DOHH2 (cell line): ENCODE measurements at regions not wholly inside any gene's neighbourhood (a gene's known extent, or its start where the extent isn't known, plus 50 kb on each side); places are given as distances from the start of the nearest gene placed in this dataset.

Experiments
- CTCF ChIP-seq: fragments of 200-600 bp; sonication (generic); IDR thresholded peaks from one replicate; pipeline ENCODE4 v1.5.1; 2014; ENCODE audit warnings: antibody characterized with exemption, mild to moderate bottlenecking, low read depth, low read length; ENCODE audit not compliant: poor library complexity, severe bottlenecking
- EZH2phosphoT487 ChIP-seq: fragments of 200-600 bp; sonication (generic); IDR thresholded peaks from 2 replicates; pipeline ENCODE4 v1.6.1; 2017; ENCODE audit warnings: borderline replicate concordance, mild to moderate bottlenecking, antibody characterized with exemption, low read length, moderate library complexity, mixed read lengths

DNA sequence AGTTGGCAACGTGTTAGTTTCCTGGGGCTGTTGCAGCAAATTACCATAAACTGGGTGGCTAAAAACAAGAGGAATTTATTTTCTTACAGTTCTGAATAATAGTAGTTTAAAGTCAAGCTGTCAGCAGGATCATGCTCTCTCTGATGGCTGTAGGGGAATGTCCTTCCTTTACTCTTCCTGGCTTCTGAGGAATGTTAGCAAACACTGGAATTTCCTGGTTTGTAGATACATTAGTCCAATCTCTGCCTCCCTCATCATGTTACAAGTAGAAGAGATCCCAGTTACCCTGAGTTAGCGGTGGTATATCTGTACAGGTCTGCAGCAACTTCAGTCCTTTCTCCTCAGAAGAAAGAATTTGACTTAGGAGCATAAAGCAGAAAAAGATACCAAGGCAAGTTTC lies 2249.1 kb downstream of the NCAM2 start:
- no peak for TF ChIP-seq CTCF
- TF ChIP-seq EZH2phosphoT487 = no peak
